ENCODE measurements at regions not wholly inside any gene's neighbourhood (a gene's known extent, or its start where the extent isn't known, plus 50 kb on each side); places are given as distances from the start of the nearest gene placed in this dataset.

GRCh38 chr12:34340534-34341361 is 318.5 kb downstream of the ALG10 start:
- WGBS, 2 donors: 52 to 54% methylated on average over 49 of the region's 49 CpGs
- H3K4me3 ChIP-seq (ENCODE audit: low read depth, poor library complexity, severe bottlenecking): no peak overlapping the region
- DNase-seq (ENCODE audit: low spot score in 2 of 2): no peak
- no peak for TF ChIP-seq POLR2A (IDR thresholded peaks at IDR 0.05)
- TF ChIP-seq CTCF (IDR thresholded peaks at IDR 0.05): no peak
- intact Hi-C loops (cut with DNase I; ENCODE audit: low total_unique reads): no loop called here

- TF ChIP-seq CTCF (IDR thresholded peaks at IDR 0.05): no peak
- no peak for DNase-seq (ENCODE audit: low spot score in 2 of 2)
- 45 to 47% methylated on average over 21 of the region's 21 CpGs for WGBS, 2 donors
- no peak overlapping the region for H3K4me3 ChIP-seq (ENCODE audit: low read depth, poor library complexity, severe bottlenecking)
- intact Hi-C loops (cut with DNase I; ENCODE audit: low total_unique reads): no loop called here
These were observed 319.1 kb downstream of the ALG10 start for GRCh38 chr12:34341362-34341733.

GRCh38 chr12:34342048-34342447 is 319.8 kb downstream of the ALG10 start:
- WGBS, 2 donors: 53 to 55% methylated on average over 25 of the region's 25 CpGs
- intact Hi-C loops (cut with DNase I; ENCODE audit: low total_unique reads): no loop called here
- H3K4me3 ChIP-seq (ENCODE audit: low read depth, poor library complexity, severe bottlenecking): no peak overlapping the region
- TF ChIP-seq POLR2A (IDR thresholded peaks at IDR 0.05) (no peak), CTCF (IDR thresholded peaks at IDR 0.05) (no peak)
- DNase-seq (ENCODE audit: low spot score in 2 of 2): no peak

- DNase-seq (ENCODE audit: low spot score in 2 of 2): no peak
- WGBS, 2 donors: 67 to 73% methylated on average over 22 of the region's 22 CpGs
- H3K4me3 ChIP-seq (ENCODE audit: low read depth, poor library complexity, severe bottlenecking): no peak overlapping the region
- TF ChIP-seq POLR2A (IDR thresholded peaks at IDR 0.05): no peak
- TF ChIP-seq CTCF (IDR thresholded peaks at IDR 0.05): no peak
- intact Hi-C loops (cut with DNase I; ENCODE audit: low total_unique reads): no loop called here
These were observed 321.0 kb downstream of the ALG10 start for GRCh38 chr12:34343345-34343744.

- no peak for DNase-seq (ENCODE audit: low spot score in 2 of 2)
- intact Hi-C loops (cut with DNase I; ENCODE audit: low total_unique reads): no loop called here
- no peak overlapping the region for H3K4me3 ChIP-seq (ENCODE audit: low read depth, poor library complexity, severe bottlenecking)
- TF ChIP-seq CTCF (IDR thresholded peaks at IDR 0.05): no peak
- TF ChIP-seq POLR2A (IDR thresholded peaks at IDR 0.05): no peak
- whole genome bisulfite sequencing, 2 donors: 70 to 71% methylated on average over 25 of the region's 25 CpGs
These were observed 321.5 kb downstream of the ALG10 start for GRCh38 chr12:34343766-34344165.
